Aorta (tissue), 5 donors: ENCODE measurements at regions not wholly inside any gene's neighbourhood (a gene's known extent, or its start where the extent isn't known, plus 50 kb on each side); places are given as distances from the start of the nearest gene placed in this dataset.

Source experiments
- ATAC-seq: fragments of 200-7000 bp; cut with Tn5 transposase; one replicate; pipeline ENCODE4 v1.9.1; 2022; ENCODE audit warnings: moderate library complexity; ENCODE audit not compliant: low FRiP score
- DNase-seq, 2 donors: peaks; one replicate each; pipeline ENCODE4 v3.0.0-alpha.2; 2020
- H3K27ac ChIP-seq, 2 donors: one replicate each; pipeline ENCODE4 v1.5.1; 2013; ENCODE audit warnings: low read length in 2 of 2, mild to moderate bottlenecking in 2 of 2, moderate library complexity in 2 of 2, control low read depth in 1 of 2, inconsistent platforms in 1 of 2, low read depth in 1 of 2
- H3K27me3 ChIP-seq, 2 donors: one replicate each; pipeline ENCODE4 v1.6.1; 2013; ENCODE audit warnings: control low read depth in 1 of 2, low read length in 1 of 2, mild to moderate bottlenecking in 1 of 2, moderate library complexity in 1 of 2; ENCODE audit not compliant: insufficient read depth in 2 of 2, control insufficient read depth in 1 of 2
- H3K36me3 ChIP-seq, 2 donors: one replicate each; pipeline ENCODE4 v1.6.1; 2013; ENCODE audit warnings: control low read depth in 1 of 2, low read length in 1 of 2, mild to moderate bottlenecking in 1 of 2; ENCODE audit not compliant: insufficient read depth in 2 of 2, control insufficient read depth in 1 of 2
- H3K4me1 ChIP-seq, 2 donors: one replicate each; pipeline ENCODE4 v1.6.1; 2013; ENCODE audit warnings: low read length in 2 of 2, control low read depth in 1 of 2, mild to moderate bottlenecking in 1 of 2, moderate library complexity in 1 of 2; ENCODE audit not compliant: insufficient read depth in 2 of 2, control insufficient read depth in 1 of 2
- H3K4me3 ChIP-seq, 2 donors: one replicate each; pipeline ENCODE4 v1.5.1; 2013; ENCODE audit warnings: low read length in 2 of 2, control low read depth in 1 of 2, mild to moderate bottlenecking in 1 of 2
- H3K9me3 ChIP-seq: one replicate; pipeline ENCODE4 v1.6.1; 2013; ENCODE audit warnings: mild to moderate bottlenecking, low read length; ENCODE audit not compliant: control insufficient read depth
- WGBS, 2 donors: extraction: QIAGEN DNeasy Blood & Tissue Kit; methylation state at CpG; one replicate each; pipeline ENCODE4 v1.1.7; 2013; 5-methylcytosine and 5-hydroxymethylcytosine counted together
- intact Hi-C, 2 donors: fragments of 100-400 bp; cut with DNase I; formaldehyde crosslinking; loops; one replicate each; pipeline versions ENCODE4 v1.14.2 to v1.15.0; 2022
- donor health status: healthy with polysubstance abuse.
- donor health status: Bipolar disorder and iron deficiency.
- donor health status: DM: no; HTN: no; CAD: no.
- donor health status: DM: no; HTN: no; CAD: no.
- donor health status: DM: yes; HTN: yes; CAD: no.

DNA sequence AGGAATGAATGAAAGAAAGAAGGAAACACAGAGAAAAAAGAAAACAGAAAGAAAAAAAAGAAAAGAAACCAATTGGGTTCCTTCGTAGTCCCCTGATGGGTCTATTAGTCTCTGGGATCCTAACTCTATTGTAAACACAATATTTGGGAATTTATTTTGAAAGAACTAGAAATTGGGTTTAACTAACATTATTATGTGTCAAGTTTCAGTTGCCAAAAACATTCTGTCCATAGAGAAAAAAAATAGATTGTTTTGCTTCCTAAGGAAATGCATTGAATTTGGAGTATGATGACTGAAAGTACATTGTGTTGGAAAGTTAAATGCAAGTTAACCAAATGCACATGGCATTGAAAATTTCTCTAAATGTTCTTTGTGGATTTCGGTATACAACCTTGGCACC, 52.8 kb upstream of the PPP1R12A start:
- Histone ChIP-seq H3K4me3 (no peak overlapping the region), H3K36me3 (no peaks in the 10 kb centered on the region), H3K27me3 (no peaks in the 10 kb centered on the region), H3K27ac (no peak overlapping the region), H3K9me3 (no peaks in the 10 kb centered on the region), H3K4me1 (no peaks in the 10 kb centered on the region)
- DNase-seq, result no peak
- WGBS, 2 donors, result 97 to 98% methylated on average over 2 of the region's 2 CpGs
- ATAC-seq, result no peak
- intact Hi-C loops, result no loop called here
